ENCODE measurements at regions not wholly inside any gene's neighbourhood (a gene's known extent, or its start where the extent isn't known, plus 50 kb on each side); places are given as distances from the start of the nearest gene placed in this dataset.

DNA sequence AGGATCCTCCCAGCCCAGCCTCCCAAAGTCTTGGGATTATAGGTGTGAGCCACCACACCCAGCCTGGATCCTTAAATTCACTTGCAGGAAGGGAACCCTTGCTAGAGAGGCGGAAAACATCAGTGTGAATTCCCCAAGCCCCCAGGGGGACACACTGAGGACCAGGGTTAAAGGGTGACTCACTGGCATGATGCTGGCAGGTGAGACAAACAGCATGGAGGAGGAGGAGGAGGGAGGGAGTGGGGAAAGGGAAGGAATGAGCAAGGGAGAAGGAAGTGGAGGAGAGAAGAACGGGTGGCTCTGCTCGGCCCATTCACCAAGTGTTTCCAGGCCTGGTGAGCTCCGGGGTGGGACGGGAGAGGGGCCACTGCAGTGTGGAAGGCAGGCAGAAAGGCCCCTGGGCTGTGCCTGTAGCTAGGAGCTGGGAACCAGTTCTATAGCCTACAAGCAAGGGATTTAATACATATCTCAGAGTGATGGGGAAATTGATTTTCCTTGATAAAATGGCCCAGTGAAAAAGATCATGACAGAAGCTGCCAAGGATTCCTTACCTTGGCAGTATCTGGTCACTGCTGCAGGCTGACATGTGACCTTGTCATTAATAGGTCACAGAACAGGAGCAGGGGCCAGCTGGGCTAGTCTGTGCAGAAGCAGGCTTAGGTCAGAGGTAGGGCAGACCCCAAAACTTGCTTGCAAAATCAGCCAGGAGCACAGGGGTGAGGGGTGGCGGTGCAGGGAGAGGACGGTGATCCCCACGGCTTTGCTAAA lies 370.2 kb downstream of the SHANK2 start:
- no peaks in the 10 kb centered on the region for H3K4me1 Mint-ChIP-seq
- H3K4me3 Mint-ChIP-seq, result no peak overlapping the region
- no peaks in the 10 kb centered on the region for H3K9me3 ChIP-seq (ENCODE audit: control insufficient read depth, low read length, poor library complexity, severe bottlenecking)
- H3K27ac Mint-ChIP-seq, result no peak overlapping the region
- DNase-seq, result no peak
- peaks cover 19% of the 10 kb centered on the region for H3K27me3 Mint-ChIP-seq
- ATAC-seq, result no peak
- H3K36me3 Mint-ChIP-seq (ENCODE audit: low read depth), result no peaks in the 10 kb centered on the region

DNA sequence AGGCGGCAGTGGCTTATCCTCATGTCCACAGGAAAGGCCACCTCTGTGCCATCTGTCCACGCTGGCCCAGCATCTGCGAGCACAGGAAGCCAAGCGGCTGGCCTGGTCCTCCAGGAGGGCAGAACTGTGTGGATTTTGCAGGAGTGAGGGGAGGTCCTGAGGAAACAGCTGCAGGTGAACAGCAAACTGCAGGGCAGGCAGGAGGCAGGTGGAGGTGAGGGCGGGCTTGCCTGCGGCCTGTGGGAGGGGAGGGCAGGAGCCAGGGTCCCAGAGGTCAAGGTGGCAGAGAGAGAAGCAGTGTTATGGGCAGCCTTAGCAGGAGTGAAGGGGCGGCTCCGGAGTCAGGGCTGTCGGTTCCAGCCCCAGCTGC lies 369.7 kb downstream of the SHANK2 start:
- no peaks in the 10 kb centered on the region for H3K9me3 ChIP-seq (ENCODE audit: control insufficient read depth, low read length, poor library complexity, severe bottlenecking)
- Mint-ChIP-seq H3K4me3 (no peak overlapping the region), H3K27me3 (peaks cover 19% of the 10 kb centered on the region), H3K27ac (no peak overlapping the region), H3K4me1 (no peaks in the 10 kb centered on the region), H3K36me3 (ENCODE audit: low read depth) (no peaks in the 10 kb centered on the region)
- ATAC-seq, result no peak
- DNase-seq, result no peak

DNA sequence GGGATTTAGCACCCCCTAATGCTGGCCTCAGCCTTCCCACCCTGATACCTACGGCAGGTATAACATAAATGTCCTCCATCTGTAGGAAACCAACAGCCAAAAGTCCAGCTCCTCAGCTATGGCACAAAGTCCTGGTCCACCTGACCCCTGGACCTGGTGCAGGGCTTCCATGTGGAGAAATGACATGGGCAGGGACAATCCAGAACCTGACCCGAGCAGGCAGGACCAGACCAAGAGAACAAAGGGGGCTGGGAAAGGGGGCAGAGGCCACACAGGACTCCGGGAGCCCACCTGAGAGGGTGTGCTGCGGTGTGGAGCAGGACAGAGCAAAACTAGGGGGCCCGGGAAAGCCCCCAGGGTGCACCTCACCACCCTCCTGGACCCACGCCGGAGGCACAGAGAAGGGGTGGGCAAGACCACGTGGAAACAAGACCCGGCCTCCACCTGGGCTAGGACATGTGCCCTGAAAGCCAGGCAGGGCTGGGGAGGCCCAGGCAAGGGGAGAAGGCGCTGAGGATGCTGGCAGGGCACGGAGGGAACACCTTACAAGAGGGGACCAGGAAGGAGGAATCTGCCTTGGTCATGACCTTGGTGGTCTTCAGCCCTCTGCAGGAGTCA lies 368.9 kb downstream of the SHANK2 start:
- Mint-ChIP-seq H3K27me3 (peaks cover 19% of the 10 kb centered on the region), H3K4me1 (no peaks in the 10 kb centered on the region), H3K27ac (no peak overlapping the region), H3K4me3 (no peak overlapping the region), H3K36me3 (ENCODE audit: low read depth) (no peaks in the 10 kb centered on the region)
- H3K9me3 ChIP-seq (ENCODE audit: control insufficient read depth, low read length, poor library complexity, severe bottlenecking), result no peaks in the 10 kb centered on the region
- no peak for ATAC-seq
- DNase-seq, result no peak

DNA sequence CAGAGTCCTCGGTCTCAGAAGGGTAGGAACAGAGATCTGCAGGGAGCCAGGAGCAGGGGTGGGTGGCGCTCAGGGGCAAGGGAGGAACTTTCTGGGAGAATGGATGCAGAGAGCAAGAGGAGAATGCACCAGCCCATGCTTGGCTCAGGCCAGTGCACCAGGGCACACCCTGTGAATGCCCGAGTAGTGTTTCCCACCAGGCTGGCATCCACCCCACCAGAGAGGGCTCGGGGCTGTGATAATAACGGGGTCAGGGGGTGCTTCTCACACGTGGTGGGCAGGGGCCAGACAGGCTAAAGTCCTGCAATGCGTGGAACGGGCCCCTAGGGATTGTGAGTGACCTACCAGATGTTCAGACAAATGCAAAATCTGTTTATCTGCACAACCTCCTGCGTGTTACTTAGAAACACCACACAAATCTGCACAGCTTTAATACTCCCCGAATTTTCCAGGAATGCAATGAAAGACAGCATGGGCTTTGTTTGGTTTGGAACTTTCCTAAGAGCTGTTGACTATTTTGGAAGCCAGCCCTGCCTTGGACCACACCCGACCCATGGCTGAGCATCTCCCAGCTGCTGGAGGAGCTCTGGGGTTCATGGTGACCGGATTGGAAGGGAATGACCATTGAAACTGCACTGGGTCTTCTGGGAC lies 368.3 kb downstream of the SHANK2 start:
- H3K27me3 Mint-ChIP-seq, result peaks cover 17% of the 10 kb centered on the region
- no peak overlapping the region for H3K27ac Mint-ChIP-seq
- H3K36me3 Mint-ChIP-seq (ENCODE audit: low read depth), result no peaks in the 10 kb centered on the region
- DNase-seq (no peak), ATAC-seq (no peak)
- H3K9me3 ChIP-seq (ENCODE audit: control insufficient read depth, low read length, poor library complexity, severe bottlenecking), result no peaks in the 10 kb centered on the region
- H3K4me3 Mint-ChIP-seq, result no peak overlapping the region
- no peaks in the 10 kb centered on the region for H3K4me1 Mint-ChIP-seq

DNA sequence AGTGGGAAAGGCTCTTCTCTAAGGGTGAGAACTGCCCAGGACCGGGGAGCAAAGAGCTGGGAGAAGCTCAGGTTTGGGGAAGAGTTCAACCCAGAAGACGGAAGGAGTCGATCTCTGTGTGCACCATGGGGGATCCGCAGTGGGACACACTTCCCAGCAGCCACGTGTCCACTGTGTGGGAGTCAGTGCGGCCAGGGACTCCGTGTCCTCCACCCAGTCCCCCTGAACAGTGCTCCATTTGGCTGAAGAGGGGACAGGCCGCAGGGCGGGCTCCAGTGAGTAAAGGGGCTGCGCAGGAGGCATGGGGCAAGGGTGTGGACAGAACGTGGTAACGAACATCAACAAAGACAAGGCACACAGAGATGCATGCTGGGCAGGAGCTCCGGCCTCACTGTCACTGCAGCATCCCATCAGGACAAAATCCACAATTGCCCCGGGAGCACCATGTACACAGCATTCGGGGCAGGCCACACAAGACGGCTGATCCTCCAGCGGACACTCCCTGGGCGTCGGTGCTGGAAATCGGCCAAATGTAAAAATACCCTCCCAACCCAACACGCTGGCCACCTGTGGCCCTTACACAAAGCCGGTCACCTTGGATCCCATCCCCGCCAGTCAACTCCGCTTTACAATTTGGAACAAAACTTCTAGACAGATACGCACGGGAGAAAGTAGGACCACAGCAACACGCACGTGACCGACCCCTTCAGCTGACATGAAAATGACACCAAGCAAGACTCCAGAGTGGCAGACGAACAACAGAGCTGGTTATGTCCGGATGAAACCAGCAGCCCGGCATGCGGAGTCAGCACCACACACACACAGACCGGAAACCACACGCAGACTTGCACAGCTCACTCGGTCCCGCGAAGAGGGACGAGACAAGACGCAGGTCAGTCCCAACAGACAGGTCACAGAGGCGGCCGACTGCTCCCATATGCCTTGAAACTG lies 366.8 kb downstream of the SHANK2 start:
- H3K4me1 Mint-ChIP-seq, result no peaks in the 10 kb centered on the region
- H3K4me3 Mint-ChIP-seq, result no peak overlapping the region
- no peaks in the 10 kb centered on the region for H3K9me3 ChIP-seq (ENCODE audit: control insufficient read depth, low read length, poor library complexity, severe bottlenecking)
- no peaks in the 10 kb centered on the region for H3K36me3 Mint-ChIP-seq (ENCODE audit: low read depth)
- peaks cover 6% of the 10 kb centered on the region for H3K27me3 Mint-ChIP-seq
- no peak for DNase-seq
- H3K27ac Mint-ChIP-seq, result no peak overlapping the region
- no peak for ATAC-seq

DNA sequence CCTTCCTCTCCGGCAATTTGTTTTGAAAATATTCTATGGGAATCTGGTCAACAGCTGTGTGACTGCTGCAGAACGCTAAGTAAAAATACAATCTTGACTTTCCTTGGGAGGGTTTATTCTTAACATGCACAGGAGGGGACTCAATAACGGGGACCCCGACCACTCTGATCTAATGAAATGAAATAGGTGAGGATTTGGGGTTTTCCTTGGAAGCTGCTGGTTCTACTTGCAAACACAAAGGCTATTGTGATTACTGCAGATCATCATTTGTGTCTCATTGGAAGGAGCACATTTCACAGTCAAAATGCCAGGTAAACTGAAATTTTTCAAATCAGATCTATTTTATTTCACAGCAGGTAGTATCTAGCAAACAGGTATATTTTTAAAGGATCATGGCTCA lies 366.1 kb downstream of the SHANK2 start:
- no peaks in the 10 kb centered on the region for H3K36me3 Mint-ChIP-seq (ENCODE audit: low read depth)
- H3K4me1 Mint-ChIP-seq, result no peaks in the 10 kb centered on the region
- DNase-seq (no peak), ATAC-seq (no peak)
- no peak overlapping the region for H3K4me3 Mint-ChIP-seq
- no peak overlapping the region for H3K27ac Mint-ChIP-seq
- H3K9me3 ChIP-seq (ENCODE audit: control insufficient read depth, low read length, poor library complexity, severe bottlenecking), result no peaks in the 10 kb centered on the region
- H3K27me3 Mint-ChIP-seq, result peaks cover 6% of the 10 kb centered on the region

DNA sequence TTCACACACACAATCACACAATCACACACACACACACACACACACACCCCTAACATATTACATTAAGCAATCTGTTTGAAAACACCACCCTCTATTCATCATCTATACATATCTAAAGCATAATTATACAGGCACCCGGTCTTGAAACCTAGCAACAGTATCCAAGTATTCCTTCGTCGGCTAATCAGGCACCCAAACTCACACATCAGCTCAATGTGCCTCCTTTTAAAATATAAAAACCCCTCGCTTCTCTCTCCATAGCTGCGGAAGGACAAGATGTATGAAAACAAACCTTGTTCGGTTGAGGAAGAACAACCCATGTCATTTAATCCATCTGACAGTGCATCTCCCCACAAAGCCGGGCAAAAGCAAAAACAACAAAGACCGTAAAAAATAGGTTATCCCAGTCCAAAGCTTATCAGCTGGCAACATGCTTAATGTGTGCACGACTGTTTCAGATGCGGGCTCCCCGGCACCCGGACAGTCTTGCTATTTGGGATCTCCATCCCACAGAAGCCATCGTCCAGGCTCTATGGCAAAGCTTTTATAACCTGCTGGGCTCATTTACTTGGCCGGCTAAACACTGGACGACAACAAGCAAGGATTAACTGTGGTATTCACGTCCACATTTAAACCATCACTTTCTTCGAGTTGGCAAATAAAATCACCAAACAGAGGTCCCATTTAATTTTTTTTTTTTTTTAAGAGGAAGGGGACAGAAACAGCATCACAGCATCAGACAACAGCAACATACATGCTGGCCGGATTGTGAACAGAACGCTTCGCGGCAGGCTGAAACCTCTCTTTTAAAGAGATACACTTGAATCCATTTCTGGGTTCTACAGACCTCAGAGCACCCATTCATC lies 365.5 kb downstream of the SHANK2 start:
- Mint-ChIP-seq H3K36me3 (ENCODE audit: low read depth) (no peaks in the 10 kb centered on the region), H3K4me1 (no peaks in the 10 kb centered on the region), H3K27ac (no peak overlapping the region), H3K4me3 (no peak overlapping the region), H3K27me3 (peaks cover 6% of the 10 kb centered on the region)
- ATAC-seq (no peak), DNase-seq (no peak)
- no peaks in the 10 kb centered on the region for H3K9me3 ChIP-seq (ENCODE audit: control insufficient read depth, low read length, poor library complexity, severe bottlenecking)

DNA sequence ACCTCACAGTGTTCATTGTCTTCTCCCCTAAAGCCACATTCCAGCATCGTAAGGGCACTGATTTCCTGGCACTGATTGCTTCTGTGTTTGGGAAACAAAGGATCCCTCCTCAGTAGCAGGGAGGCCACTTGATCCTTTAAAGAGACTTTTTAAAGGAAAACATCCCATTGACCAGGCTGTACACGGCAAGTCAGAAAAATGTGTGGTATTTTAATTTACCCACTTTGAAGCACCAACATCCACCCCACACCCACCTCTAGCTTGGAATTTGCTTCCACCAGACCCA lies 364.9 kb downstream of the SHANK2 start:
- DNase-seq (no peak), ATAC-seq (no peak)
- Mint-ChIP-seq H3K27ac (no peak overlapping the region), H3K36me3 (ENCODE audit: low read depth) (no peaks in the 10 kb centered on the region), H3K4me1 (no peaks in the 10 kb centered on the region), H3K4me3 (no peak overlapping the region), H3K27me3 (peaks cover 2% of the 10 kb centered on the region)
- no peaks in the 10 kb centered on the region for H3K9me3 ChIP-seq (ENCODE audit: control insufficient read depth, low read length, poor library complexity, severe bottlenecking)

DNA sequence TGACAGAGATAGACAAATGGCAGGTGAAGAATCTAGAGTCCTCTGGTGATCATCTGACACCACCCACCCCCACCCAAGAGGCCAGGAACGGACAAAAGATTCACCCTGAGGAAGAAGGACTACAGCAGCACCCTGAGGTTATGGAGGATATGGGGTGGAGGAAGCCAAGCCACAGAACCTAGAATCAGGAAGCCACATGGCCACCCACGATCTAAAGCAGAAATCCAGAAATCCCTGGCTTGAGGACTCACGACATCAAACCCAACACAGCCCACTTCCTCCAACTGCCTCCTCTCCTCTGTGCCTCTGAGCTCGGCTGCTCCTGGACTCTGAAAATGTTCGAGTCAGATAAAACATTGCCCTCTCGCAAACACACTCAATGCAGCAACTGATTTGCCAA lies 364.3 kb downstream of the SHANK2 start:
- H3K36me3 Mint-ChIP-seq (ENCODE audit: low read depth), result no peaks in the 10 kb centered on the region
- H3K4me3 Mint-ChIP-seq, result no peak overlapping the region
- H3K4me1 Mint-ChIP-seq, result no peaks in the 10 kb centered on the region
- DNase-seq (no peak), ATAC-seq (no peak)
- no peaks in the 10 kb centered on the region for H3K27me3 Mint-ChIP-seq
- no peak overlapping the region for H3K27ac Mint-ChIP-seq
- no peaks in the 10 kb centered on the region for H3K9me3 ChIP-seq (ENCODE audit: control insufficient read depth, low read length, poor library complexity, severe bottlenecking)

DNA sequence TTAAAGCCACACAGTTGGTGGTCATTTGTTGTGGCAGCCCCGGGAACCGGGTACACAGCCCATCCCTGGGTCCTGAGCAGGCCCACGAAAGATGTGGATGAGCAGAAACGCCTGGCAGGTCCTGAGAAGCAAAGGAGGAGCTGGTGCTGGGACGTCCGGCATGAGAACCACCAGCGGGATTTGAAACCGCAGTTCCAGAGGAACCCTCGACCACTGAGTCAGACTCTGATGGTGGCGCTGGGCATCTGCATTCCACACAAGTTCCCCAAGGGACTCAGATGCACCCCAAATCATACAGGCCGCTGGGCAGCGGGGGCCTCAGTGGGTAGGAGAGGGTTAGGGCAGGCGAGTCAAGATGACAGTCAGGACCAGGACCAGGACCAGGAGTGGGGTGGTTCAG lies 363.0 kb downstream of the SHANK2 start:
- no peaks in the 10 kb centered on the region for H3K9me3 ChIP-seq (ENCODE audit: control insufficient read depth, low read length, poor library complexity, severe bottlenecking)
- H3K4me1 Mint-ChIP-seq, result no peaks in the 10 kb centered on the region
- no peak overlapping the region for H3K27ac Mint-ChIP-seq
- ATAC-seq (no peak), DNase-seq (no peak)
- H3K4me3 Mint-ChIP-seq, result no peak overlapping the region
- no peaks in the 10 kb centered on the region for H3K27me3 Mint-ChIP-seq
- no peaks in the 10 kb centered on the region for H3K36me3 Mint-ChIP-seq (ENCODE audit: low read depth)

DNA sequence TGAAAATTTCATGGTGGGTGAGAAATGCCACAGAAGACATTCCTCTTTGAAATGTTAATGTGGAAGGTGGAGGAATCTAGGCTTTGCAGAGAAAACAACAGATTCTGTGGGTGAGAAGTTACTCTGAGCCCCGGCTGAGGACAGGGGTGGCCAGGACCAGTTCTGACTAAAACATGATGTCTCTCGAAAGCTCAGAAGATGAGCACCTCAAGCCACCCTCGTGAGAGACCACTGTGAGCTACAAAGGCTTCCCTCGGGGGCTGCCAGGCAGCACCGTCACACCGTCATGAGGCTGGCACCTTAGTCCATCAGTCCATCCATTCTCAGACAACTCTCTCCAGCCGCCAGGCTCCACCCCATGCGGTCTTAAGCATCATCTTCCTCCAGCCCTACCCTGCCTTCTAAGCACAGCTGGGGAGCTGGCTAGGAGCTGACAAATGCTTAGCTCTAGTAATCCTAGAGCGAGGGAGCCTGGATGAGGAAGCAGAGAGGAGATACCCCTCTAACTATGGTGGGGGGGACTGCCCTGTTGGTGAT lies 360.5 kb downstream of the SHANK2 start:
- no peaks in the 10 kb centered on the region for H3K36me3 Mint-ChIP-seq (ENCODE audit: low read depth)
- H3K27me3 Mint-ChIP-seq, result no peaks in the 10 kb centered on the region
- DNase-seq, result no peak
- no peaks in the 10 kb centered on the region for H3K4me1 Mint-ChIP-seq
- H3K4me3 Mint-ChIP-seq, result no peak overlapping the region
- no peak for ATAC-seq
- H3K9me3 ChIP-seq (ENCODE audit: control insufficient read depth, low read length, poor library complexity, severe bottlenecking), result no peaks in the 10 kb centered on the region
- H3K27ac Mint-ChIP-seq, result no peak overlapping the region

DNA sequence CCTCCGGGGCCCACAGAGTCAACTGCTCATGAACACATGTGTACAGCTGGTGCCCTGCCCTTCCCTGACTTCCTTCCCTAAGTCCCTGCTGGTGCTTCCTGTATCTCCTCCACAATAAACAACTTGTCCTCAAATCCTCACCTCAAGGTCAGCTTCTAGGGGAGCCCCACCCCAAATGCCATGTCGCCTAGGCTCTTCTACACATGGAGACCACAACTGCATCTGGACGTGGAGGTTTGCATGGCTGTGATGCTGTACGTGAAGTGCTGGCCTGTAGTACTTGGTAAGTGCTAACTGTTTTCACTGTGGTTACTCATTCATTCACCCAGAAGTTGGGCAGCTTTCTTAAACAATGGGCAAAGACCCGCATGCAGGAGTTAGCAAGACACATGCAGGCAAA lies 359.5 kb downstream of the SHANK2 start:
- Mint-ChIP-seq H3K27ac (no peak overlapping the region), H3K4me3 (no peak overlapping the region), H3K36me3 (ENCODE audit: low read depth) (no peaks in the 10 kb centered on the region), H3K27me3 (no peaks in the 10 kb centered on the region), H3K4me1 (no peaks in the 10 kb centered on the region)
- peaks cover 3% of the 10 kb centered on the region for H3K9me3 ChIP-seq (ENCODE audit: control insufficient read depth, low read length, poor library complexity, severe bottlenecking)
- no peak for ATAC-seq
- DNase-seq, result no peak

All from T-helper 17 cell (primary cell).